Mucosa of rectum (tissue), 2 donors: ENCODE measurements at regions not wholly inside any gene's neighbourhood (a gene's known extent, or its start where the extent isn't known, plus 50 kb on each side); places are given as distances from the start of the nearest gene placed in this dataset.

Experiments used
- H3K27ac ChIP-seq, 2 donors: one replicate each; pipeline ENCODE4 v1.7.0; 2013; ENCODE audit warnings: inconsistent platforms in 2 of 2, low read depth in 2 of 2, low read length in 2 of 2
- H3K27me3 ChIP-seq, 2 donors: one replicate each; pipeline ENCODE4 v1.7.0; 2013; ENCODE audit warnings: low read length in 2 of 2; ENCODE audit not compliant: control insufficient read depth in 2 of 2, insufficient read depth in 2 of 2
- H3K36me3 ChIP-seq, 2 donors: one replicate each; pipeline ENCODE4 v1.7.0; 2013; ENCODE audit warnings: low read length in 2 of 2; ENCODE audit not compliant: control insufficient read depth in 2 of 2, insufficient read depth in 2 of 2
- H3K4me1 ChIP-seq, 2 donors: one replicate each; pipeline ENCODE4 v1.7.0; 2013; ENCODE audit warnings: low read length in 2 of 2, mild to moderate bottlenecking in 1 of 2; ENCODE audit not compliant: control insufficient read depth in 2 of 2, insufficient read depth in 2 of 2
- H3K4me3 ChIP-seq, 2 donors: one replicate each; pipeline ENCODE4 v1.7.0; 2013; ENCODE audit warnings: low read length in 2 of 2
- H3K9ac ChIP-seq, 2 donors: one replicate each; pipeline ENCODE4 v1.7.0; 2013; ENCODE audit warnings: low read length in 2 of 2, low read depth in 1 of 2, mild to moderate bottlenecking in 1 of 2
- H3K9me3 ChIP-seq, 2 donors: one replicate each; pipeline ENCODE4 v1.7.0; 2013; ENCODE audit warnings: low read length in 2 of 2; ENCODE audit not compliant: control insufficient read depth in 2 of 2
- donor health status: healthy.
- donor health status: Normal muscosa, but diverticular disease.

GRCh38 chr4:30989508-30989907 lies 269.3 kb downstream of the PCDH7 start:
- no peaks in the 10 kb centered on the region for H3K9me3 ChIP-seq
- H3K27ac ChIP-seq, result no peak overlapping the region
- H3K36me3 ChIP-seq, result no peaks in the 10 kb centered on the region
- no peaks in the 10 kb centered on the region for H3K4me1 ChIP-seq
- H3K9ac ChIP-seq, result no peak overlapping the region
- no peak overlapping the region for H3K4me3 ChIP-seq
- no peaks in the 10 kb centered on the region for H3K27me3 ChIP-seq

DNA sequence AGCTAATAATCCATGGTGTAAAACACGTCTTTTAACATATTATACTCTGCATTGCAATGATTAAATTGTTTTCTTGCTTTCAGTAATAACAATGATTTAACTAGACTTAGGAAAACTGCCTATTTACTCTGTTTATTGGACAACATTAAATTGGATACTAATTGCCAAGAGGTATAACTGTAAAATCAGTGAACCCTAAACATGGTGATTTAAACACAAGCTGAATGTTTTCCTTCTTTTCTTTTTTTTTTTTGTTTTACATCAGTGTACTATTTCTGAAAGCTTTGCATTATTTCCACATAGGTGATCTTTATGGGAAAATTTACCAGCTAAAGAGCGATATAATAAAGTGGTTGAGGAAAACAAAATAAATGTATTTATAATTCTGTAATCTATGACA lies 276.7 kb downstream of the PCDH7 start:
- no peak overlapping the region for H3K4me3 ChIP-seq

DNA sequence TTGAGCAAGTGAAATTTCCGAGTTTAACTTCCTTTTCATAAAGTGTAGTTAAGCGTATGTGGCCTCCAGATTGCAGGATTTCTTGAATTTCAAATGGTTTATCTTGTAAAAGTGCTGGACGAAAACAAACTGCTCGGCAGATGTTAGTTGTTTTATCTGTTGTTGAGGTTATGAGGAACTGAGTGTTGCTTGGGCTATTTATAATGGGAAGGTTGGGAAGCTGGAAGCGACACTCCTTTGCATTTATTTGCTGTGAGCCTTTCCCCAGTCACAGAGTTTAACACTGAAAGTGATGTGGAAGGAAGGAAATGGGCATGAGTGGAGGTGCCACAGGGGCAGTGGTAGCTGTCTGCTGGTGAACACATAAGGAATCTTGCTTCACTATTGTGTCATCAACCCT lies 284.9 kb downstream of the PCDH7 start:
- H3K36me3 ChIP-seq, result no peaks in the 10 kb centered on the region

More for the DNA sequence above, 276.7 kb downstream of the PCDH7 start:
- no peak overlapping the region for H3K27ac ChIP-seq
- H3K9ac ChIP-seq, result no peak overlapping the region
- no peaks in the 10 kb centered on the region for H3K27me3 ChIP-seq
- H3K9me3 ChIP-seq, result no peaks in the 10 kb centered on the region
- H3K4me1 ChIP-seq, result no peaks in the 10 kb centered on the region
- H3K36me3 ChIP-seq, result no peaks in the 10 kb centered on the region

GRCh38 chr4:31007858-31008257 lies 287.7 kb downstream of the PCDH7 start:
- Histone ChIP-seq H3K36me3 (no peaks in the 10 kb centered on the region), H3K4me1 (no peaks in the 10 kb centered on the region), H3K4me3 (no peak overlapping the region), H3K27ac (no peak overlapping the region), H3K9ac (no peak overlapping the region), H3K9me3 (no peaks in the 10 kb centered on the region), H3K27me3 (no peaks in the 10 kb centered on the region)

More for the DNA sequence above, 284.9 kb downstream of the PCDH7 start:
- Histone ChIP-seq H3K9me3 (no peaks in the 10 kb centered on the region), H3K27me3 (no peaks in the 10 kb centered on the region), H3K27ac (no peak overlapping the region), H3K4me1 (no peaks in the 10 kb centered on the region), H3K9ac (no peak overlapping the region), H3K4me3 (no peak overlapping the region)

DNA sequence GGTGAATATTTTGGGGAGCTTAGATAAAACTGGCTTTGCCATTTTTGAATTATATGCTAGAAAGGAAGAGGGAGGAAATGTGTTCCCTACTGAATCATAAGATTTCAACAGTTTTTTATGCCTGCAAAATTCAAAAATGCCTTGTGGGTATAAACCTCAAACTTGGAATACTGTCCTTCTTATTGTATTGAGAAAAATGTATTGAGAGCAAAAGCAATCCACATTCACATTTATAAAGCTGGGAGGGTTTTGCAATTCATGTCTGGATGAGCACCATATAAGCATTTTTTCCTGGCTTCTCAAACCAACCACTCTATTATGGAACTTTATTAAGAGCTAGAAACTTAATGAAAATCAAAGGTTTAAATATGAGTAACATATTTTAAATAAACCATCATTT lies 289.8 kb downstream of the PCDH7 start:
- Histone ChIP-seq H3K9ac (no peak overlapping the region), H3K27me3 (no peaks in the 10 kb centered on the region), H3K4me3 (no peak overlapping the region), H3K4me1 (no peaks in the 10 kb centered on the region), H3K27ac (no peak overlapping the region), H3K9me3 (no peaks in the 10 kb centered on the region), H3K36me3 (no peaks in the 10 kb centered on the region)

- Histone ChIP-seq H3K4me3 (no peak overlapping the region), H3K9me3 (no peaks in the 10 kb centered on the region)
Measured at GRCh38 chr4:31015123-31015522, 295.0 kb downstream of the PCDH7 start.

DNA sequence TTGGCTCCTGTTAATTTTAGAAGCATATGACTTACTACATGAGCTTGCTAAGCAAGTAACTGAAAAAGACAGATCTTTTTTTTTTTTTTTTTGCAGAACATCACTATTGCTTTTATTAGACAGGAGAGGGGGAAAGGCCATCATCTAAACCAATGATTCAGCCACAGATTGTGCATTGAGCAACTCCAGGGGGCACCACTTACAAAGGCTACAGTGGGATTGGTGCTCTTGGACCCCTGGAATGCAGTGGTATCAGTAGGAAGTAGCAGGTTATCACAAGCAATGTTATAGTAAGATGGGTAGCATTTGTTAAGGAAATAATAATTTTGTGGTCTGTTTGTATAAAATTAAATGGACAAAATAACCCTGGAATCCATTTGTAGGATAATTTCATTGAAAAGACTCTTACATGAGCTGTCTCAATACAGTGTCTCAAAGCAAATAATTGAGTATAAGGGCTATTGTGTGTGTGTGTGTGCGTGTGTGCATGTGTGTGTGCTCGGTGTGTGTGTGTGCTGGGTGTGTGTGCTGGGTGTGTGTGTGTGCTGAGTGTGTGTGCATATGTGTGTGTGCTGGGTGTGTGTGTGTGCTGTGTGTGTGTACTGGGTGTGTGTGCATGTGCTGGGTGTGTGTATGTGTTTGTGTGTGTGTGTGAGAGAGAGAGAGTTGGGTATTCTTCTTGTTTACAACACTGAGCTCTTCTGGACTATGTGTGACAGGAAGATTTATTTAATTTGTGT lies 296.3 kb downstream of the PCDH7 start:
- Histone ChIP-seq H3K9me3 (no peaks in the 10 kb centered on the region), H3K4me1 (no peaks in the 10 kb centered on the region), H3K36me3 (no peaks in the 10 kb centered on the region), H3K9ac (no peak overlapping the region), H3K27ac (no peak overlapping the region), H3K4me3 (no peak overlapping the region), H3K27me3 (no peaks in the 10 kb centered on the region)

More at GRCh38 chr4:31015123-31015522, 295.0 kb downstream of the PCDH7 start:
- Histone ChIP-seq H3K36me3 (no peaks in the 10 kb centered on the region), H3K9ac (no peak overlapping the region), H3K27me3 (no peaks in the 10 kb centered on the region), H3K4me1 (no peaks in the 10 kb centered on the region), H3K27ac (no peak overlapping the region)

DNA sequence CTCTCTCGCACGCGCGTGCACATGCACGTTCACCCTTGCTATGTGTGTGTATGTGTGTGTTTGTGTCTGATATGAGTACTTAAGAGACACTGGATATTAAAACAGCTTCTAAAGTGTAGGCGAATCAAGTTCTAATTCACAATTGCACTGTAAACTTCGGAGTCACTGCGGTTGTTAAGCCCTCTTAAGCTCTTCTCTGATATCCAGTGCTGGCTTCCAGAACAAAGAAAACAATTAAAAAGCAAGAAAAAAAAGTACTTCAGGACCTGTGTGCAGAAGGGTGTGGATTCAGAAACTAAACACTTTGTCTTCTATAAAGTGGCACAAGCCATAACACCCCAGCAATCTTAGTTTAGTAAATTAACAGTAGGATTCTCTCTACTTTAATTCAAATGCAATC lies 300.2 kb downstream of the PCDH7 start:
- no peaks in the 10 kb centered on the region for H3K9me3 ChIP-seq
- no peaks in the 10 kb centered on the region for H3K27me3 ChIP-seq
- no peaks in the 10 kb centered on the region for H3K4me1 ChIP-seq
- H3K36me3 ChIP-seq, result no peaks in the 10 kb centered on the region
- no peak overlapping the region for H3K9ac ChIP-seq
- no peak overlapping the region for H3K4me3 ChIP-seq
- no peak overlapping the region for H3K27ac ChIP-seq

DNA sequence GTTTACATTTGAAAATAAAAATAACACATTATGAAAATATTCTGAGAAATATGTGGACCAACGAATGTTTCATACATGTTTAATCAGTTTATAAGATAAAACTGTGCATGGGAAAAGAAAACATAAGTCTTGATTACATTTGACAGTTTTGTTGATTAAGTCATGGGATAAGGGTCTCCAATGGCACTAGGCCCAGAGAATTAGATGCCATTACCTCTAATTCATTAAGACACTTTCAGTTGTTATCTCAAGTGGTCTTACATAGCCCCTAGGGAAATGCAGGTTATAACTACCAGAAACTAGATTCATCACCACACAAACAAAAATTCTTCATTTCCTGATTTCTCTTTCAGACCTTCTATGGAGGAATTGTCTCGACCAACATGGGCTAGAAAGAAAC lies 300.8 kb downstream of the PCDH7 start:
- H3K9me3 ChIP-seq, result no peaks in the 10 kb centered on the region

DNA sequence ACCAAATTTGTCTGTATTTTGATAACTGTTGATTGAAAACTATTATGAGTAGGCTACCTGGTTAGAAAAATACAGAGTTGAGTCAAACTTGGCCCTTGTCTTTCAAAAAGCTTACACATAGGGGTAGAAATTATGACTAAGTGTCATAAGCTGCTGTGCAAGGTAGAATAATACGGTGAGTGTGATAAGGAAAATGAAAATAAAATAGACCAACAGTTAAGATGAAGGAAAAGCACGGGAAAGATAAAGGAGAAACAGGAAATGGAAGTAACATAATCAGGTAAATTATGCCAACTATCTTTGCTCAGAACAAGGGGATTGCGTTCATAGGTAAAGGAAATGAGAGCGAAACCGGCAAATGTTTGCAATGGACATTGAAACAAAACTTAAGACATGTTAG lies 302.5 kb downstream of the PCDH7 start:
- Histone ChIP-seq H3K9ac (no peak overlapping the region), H3K9me3 (no peaks in the 10 kb centered on the region), H3K4me1 (no peaks in the 10 kb centered on the region), H3K27me3 (no peaks in the 10 kb centered on the region), H3K27ac (no peak overlapping the region), H3K36me3 (no peaks in the 10 kb centered on the region), H3K4me3 (peak overlapping the region; percentile 29 to 44)

More for the DNA sequence above, 300.8 kb downstream of the PCDH7 start:
- Histone ChIP-seq H3K27ac (no peak overlapping the region), H3K4me3 (no peak overlapping the region), H3K9ac (no peak overlapping the region), H3K36me3 (no peaks in the 10 kb centered on the region), H3K4me1 (no peaks in the 10 kb centered on the region), H3K27me3 (no peaks in the 10 kb centered on the region)
